OCI-LY7 (cell line): ENCODE measurements at regions not wholly inside any gene's neighbourhood (a gene's known extent, or its start where the extent isn't known, plus 50 kb on each side); places are given as distances from the start of the nearest gene placed in this dataset.

Experiments
- BruUV-seq: library from RNA; stranded (reverse); fragments of 400-500 nt; replicated peaks from 2 replicates; lab custom pipeline; 2021; lab: Mats Ljungman, UMichigan
- CTCF ChIA-PET: fragments of 300-600 bp; sonication (Branson Sonifier 250); formaldehyde crosslinking; loops from one replicate; lab custom pipeline; 2022; ENCODE audit warnings: antibody characterized with exemption; ENCODE audit not compliant: unreplicated experiment; lab: Charles Lee
- POLR2A ChIA-PET: fragments of 300-600 bp; sonication (Branson Sonifier 250); formaldehyde crosslinking; loops from one replicate; lab custom pipeline; 2022; ENCODE audit warnings: antibody characterized with exemption; lab: Charles Lee
- DNase-seq: peaks from one replicate; pipeline ENCODE4 v3.0.0-alpha.2; 2015; ENCODE audit warnings: low spot score
- H2AFZ ChIP-seq: fragments of 200-600 bp; sonication (generic), shearing (Covaris generic); 2 replicates; pipeline ENCODE4 v1.6.1; 2014; ENCODE audit warnings: mild to moderate bottlenecking, antibody characterized with exemption, low read length, moderate library complexity
- H3K27ac ChIP-seq: fragments of 200-600 bp; sonication (generic); 2 replicates; pipeline ENCODE4 v1.5.1; 2014; ENCODE audit warnings: mixed run types, low read depth, mild to moderate bottlenecking, moderate library complexity, low read length, inconsistent platforms; ENCODE audit not compliant: poor library complexity, severe bottlenecking
- H3K36me3 ChIP-seq: fragments of 200-600 bp; sonication (generic); 2 replicates; pipeline ENCODE4 v1.6.1; 2014; ENCODE audit warnings: mild to moderate bottlenecking, antibody characterized with exemption, low read length, moderate library complexity, mixed read lengths; ENCODE audit not compliant: insufficient read depth
- H3K4me1 ChIP-seq: fragments of 200-600 bp; sonication (generic); 2 replicates; pipeline ENCODE4 v1.5.1; 2014; ENCODE audit warnings: mild to moderate bottlenecking, low read length; ENCODE audit not compliant: insufficient read depth, poor library complexity, severe bottlenecking
- H3K4me2 ChIP-seq: fragments of 200-600 bp; sonication (generic); 2 replicates; pipeline ENCODE4 v1.6.1; 2014; ENCODE audit warnings: mild to moderate bottlenecking, low read length
- H3K4me3 ChIP-seq: fragments of 200-600 bp; sonication (generic); 2 replicates; pipeline ENCODE4 v1.5.1; 2014; ENCODE audit warnings: mild to moderate bottlenecking, low read depth, low read length; ENCODE audit not compliant: poor library complexity, severe bottlenecking
- H3K79me2 ChIP-seq: fragments of 200-600 bp; sonication (generic); 2 replicates; pipeline ENCODE4 v1.6.1; 2016; ENCODE audit warnings: low read depth, mild to moderate bottlenecking, low read length, moderate library complexity, mixed read lengths; ENCODE audit not compliant: insufficient read depth
- H3K9me2 ChIP-seq: fragments of 200-600 bp; sonication (generic); 2 replicates; pipeline ENCODE4 v1.6.1; 2016; ENCODE audit warnings: mild to moderate bottlenecking, low read length, mixed read lengths; ENCODE audit not compliant: insufficient read depth
- H3K9me3 ChIP-seq: fragments of 200-600 bp; sonication (generic); 2 replicates; pipeline ENCODE4 v1.6.1; 2014; ENCODE audit warnings: mild to moderate bottlenecking, mixed run types, low read length, mixed read lengths
- H4K20me1 ChIP-seq: fragments of 200-600 bp; sonication (generic); 2 replicates; pipeline ENCODE4 v1.6.1; 2014; ENCODE audit warnings: mild to moderate bottlenecking, antibody characterized with exemption, low read length, moderate library complexity, mixed read lengths; ENCODE audit not compliant: insufficient read depth
- CTCF ChIP-seq: fragments of 200-600 bp; sonication (generic); conservative IDR thresholded peaks from 2 replicates; pipeline ENCODE4 v1.5.1; 2014; ENCODE audit warnings: mild to moderate bottlenecking, antibody characterized with exemption, low read length, moderate library complexity, mixed read lengths
- EZH2phosphoT487 ChIP-seq: fragments of 200-600 bp; sonication (generic); IDR thresholded peaks from 2 replicates; pipeline ENCODE4 v1.6.1; 2018; ENCODE audit warnings: low read depth, borderline replicate concordance, mild to moderate bottlenecking, mixed run types, antibody characterized with exemption, low read length, moderate library complexity, mixed read lengths
- intact Hi-C: fragments of 100-400 bp; cut with micrococcal nuclease; formaldehyde crosslinking; loops from one replicate; pipeline ENCODE4 v1.10.0; 2022; ENCODE audit not compliant: unreplicated experiment

- Histone ChIP-seq H3K4me2 (no peak overlapping the region), H2AFZ (no peak overlapping the region), H3K27ac (no peak overlapping the region), H4K20me1 (no peaks in the 10 kb centered on the region), H3K9me3 (no peaks in the 10 kb centered on the region), H3K4me1 (no peaks in the 10 kb centered on the region), H3K79me2 (no peaks in the 10 kb centered on the region), H3K36me3 (no peaks in the 10 kb centered on the region), H3K4me3 (no peak overlapping the region), H3K9me2 (no peaks in the 10 kb centered on the region)
- POLR2A ChIA-PET = no interaction called here
- no TSS peak for BruUV-seq
- intact Hi-C loops = no loop called here
- TF ChIP-seq CTCF = no peak
- no peak for TF ChIP-seq EZH2phosphoT487
- DNase-seq = peak; percentile 0
- CTCF ChIA-PET = no interaction called here
These were observed 468.2 kb upstream of the DIPK2B start for GRCh38 chrX:45668686-45669443.

- Histone ChIP-seq H3K79me2 (no peaks in the 10 kb centered on the region), H3K9me2 (no peaks in the 10 kb centered on the region), H3K9me3 (no peaks in the 10 kb centered on the region), H3K36me3 (no peaks in the 10 kb centered on the region), H3K27ac (no peak overlapping the region), H3K4me3 (no peak overlapping the region), H4K20me1 (no peaks in the 10 kb centered on the region), H3K4me2 (no peak overlapping the region), H3K4me1 (no peaks in the 10 kb centered on the region), H2AFZ (no peak overlapping the region)
- CTCF ChIA-PET = no interaction called here
- DNase-seq = no peak
- POLR2A ChIA-PET = no interaction called here
- intact Hi-C loops = no loop called here
- TF ChIP-seq CTCF (no peak), EZH2phosphoT487 (no peak)
- no TSS peak for BruUV-seq
These were observed 467.0 kb upstream of the DIPK2B start for GRCh38 chrX:45667666-45668065.

DNA sequence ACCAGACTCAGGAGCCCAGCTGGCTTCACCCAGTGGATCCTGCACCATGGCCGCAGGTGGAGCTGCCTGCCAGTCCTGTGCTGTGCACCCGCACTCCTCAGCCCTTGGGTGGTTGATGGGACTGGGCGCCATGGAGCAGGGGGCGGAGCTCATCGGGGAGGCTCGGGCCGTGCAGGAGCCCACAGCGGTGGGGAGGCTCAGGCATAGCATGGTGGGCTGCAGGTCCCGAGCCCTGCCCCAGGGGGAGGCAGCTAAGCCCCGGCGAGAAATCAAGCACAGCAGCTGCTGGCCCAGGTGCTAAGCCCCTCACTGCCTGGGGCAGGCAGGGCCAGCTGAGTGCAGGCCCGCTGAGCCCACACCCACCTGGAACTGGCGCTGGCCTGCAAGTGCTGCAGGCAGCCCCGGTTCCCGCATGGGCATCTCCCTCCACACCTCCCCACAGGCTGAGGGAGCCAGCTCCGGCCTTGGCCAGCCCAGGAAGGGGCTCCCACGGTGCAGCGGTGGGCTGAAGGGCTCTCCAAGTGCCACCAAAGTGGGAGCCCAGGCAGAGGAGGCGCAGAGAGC is 464.1 kb upstream of the DIPK2B start:
- Histone ChIP-seq H4K20me1 (no peaks in the 10 kb centered on the region), H3K4me1 (no peaks in the 10 kb centered on the region), H2AFZ (no peak overlapping the region), H3K9me3 (no peaks in the 10 kb centered on the region), H3K4me2 (no peak overlapping the region), H3K36me3 (no peaks in the 10 kb centered on the region), H3K4me3 (no peak overlapping the region), H3K9me2 (no peaks in the 10 kb centered on the region), H3K79me2 (no peaks in the 10 kb centered on the region), H3K27ac (no peak overlapping the region)
- TF ChIP-seq CTCF = no peak
- no peak for TF ChIP-seq EZH2phosphoT487
- no TSS peak for BruUV-seq
- ChIA-PET POLR2A (no interaction called here), CTCF (no interaction called here)
- DNase-seq = no peak
- intact Hi-C loops = no loop called here
